ENCODE measurements at regions not wholly inside any gene's neighbourhood (a gene's known extent, or its start where the extent isn't known, plus 50 kb on each side); places are given as distances from the start of the nearest gene placed in this dataset.

GRCh38 chr6:71529026-71529425 lies 240.4 kb downstream of the OGFRL1 start:
- TF ChIP-seq CTCF (IDR thresholded peaks at IDR 0.05 in 4 of 5, conservative IDR thresholded peaks at IDR 0.05 in 1 of 5) (no peak), POLR2A (IDR thresholded peaks at IDR 0.05) (no peak)
